ENCODE measurements at regions not wholly inside any gene's neighbourhood (a gene's known extent, or its start where the extent isn't known, plus 50 kb on each side); places are given as distances from the start of the nearest gene placed in this dataset.
A peak's percentile ranks its signal among the peaks of the same experiment; 100 is the strongest.

DNA sequence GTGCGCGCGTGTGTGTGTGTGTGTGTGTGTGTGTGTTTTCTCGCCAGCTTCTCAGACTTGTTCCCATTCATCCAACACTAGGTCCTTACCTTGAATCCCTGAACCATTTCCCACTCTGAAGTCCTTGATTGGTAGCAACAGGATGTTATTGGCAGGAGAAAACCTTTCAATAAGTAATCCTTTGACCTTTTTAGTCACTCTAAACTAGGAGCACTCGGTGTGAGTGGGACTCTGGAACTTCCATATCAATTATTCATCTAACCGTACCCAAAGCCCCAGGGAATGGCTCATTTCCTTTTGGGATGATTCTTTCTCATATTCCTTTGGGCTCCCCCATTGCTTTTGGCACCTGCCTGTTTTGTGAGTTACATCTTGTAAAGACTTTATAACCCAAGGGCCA, 140.2 kb upstream of the SPRED1 start:
- Histone ChIP-seq H3K79me2 (ENCODE audit: control insufficient read depth in 1 of 2, insufficient read depth in 2 of 2, low read length in 2 of 2) (no peaks in the 10 kb centered on the region), H2BK15ac (ENCODE audit: low read length) (no peak overlapping the region), H3K18ac (ENCODE audit: extremely low read depth, low read length) (no peak overlapping the region), H3K27me3 (replicated peaks in 1 of 4; ENCODE audit: control insufficient read depth in 3 of 4, extremely low read depth in 1 of 4, insufficient read depth in 3 of 4, low read length in 3 of 4) (no peaks in the 10 kb centered on the region), H4K8ac (ENCODE audit: extremely low read depth, insufficient read depth, low read length) (no peak overlapping the region), H3K14ac (ENCODE audit: insufficient read length) (no peak overlapping the region), H2BK20ac (ENCODE audit: low read length) (no peak overlapping the region), H3K4me1 (replicated peaks in 1 of 4; ENCODE audit: control insufficient read depth in 3 of 4, insufficient read depth in 4 of 4, low read length in 3 of 4) (peaks cover 0 to 9% (median 4%) of the 10 kb centered on the region in 4 experiments; a peak in 2 of 7 replicates), H3K56ac (replicated peaks; ENCODE audit: insufficient read length, low read depth, low read length) (no peak overlapping the region), H3K9ac (replicated peaks in 1 of 4; ENCODE audit: extremely low read depth in 1 of 4, low read depth in 3 of 4, low read length in 3 of 4) (no peak overlapping the region), H3K27ac (ENCODE audit: low read depth, low read length) (no peak overlapping the region), H3K79me1 (ENCODE audit: low read depth, low read length) (no peaks in the 10 kb centered on the region), H4K20me1 (replicated peaks in 1 of 2; ENCODE audit: control insufficient read depth in 1 of 2, insufficient read depth in 2 of 2, low read length in 2 of 2) (no peaks in the 10 kb centered on the region), H3K36me3 (ENCODE audit: control insufficient read depth in 2 of 4, insufficient read depth in 4 of 4, low read length in 3 of 4) (no peaks in the 10 kb centered on the region), H3K4ac (replicated peaks; ENCODE audit: insufficient read length, low read depth, low read length) (no peak overlapping the region), H2AK5ac (ENCODE audit: low read depth, low read length) (no peak overlapping the region), H3K23ac (ENCODE audit: insufficient read length) (no peak overlapping the region), H2BK120ac (replicated peaks; ENCODE audit: low read depth, low read length) (no peak overlapping the region), H3K9me3 (ENCODE audit: insufficient read depth in 2 of 2, low read depth in 1 of 2, low read length in 1 of 2) (no peaks in the 10 kb centered on the region), H3K4me3 (ENCODE audit: extremely low read depth in 1 of 4, insufficient read depth in 2 of 4, low read depth in 3 of 4, low read length in 4 of 4) (no peak overlapping the region), H3K23me2 (ENCODE audit: low read depth, low read length) (no peaks in the 10 kb centered on the region), H4K5ac (ENCODE audit: insufficient read length, low read depth, low read length) (no peak overlapping the region), H2AFZ (ENCODE audit: low read length) (0 out of 2 replicates have a peak overlapping the region, but pooled peaks have one; percentile 55), H2BK12ac (ENCODE audit: low read depth, low read length) (no peak overlapping the region), H3K4me2 (ENCODE audit: insufficient read depth in 1 of 2, low read depth in 2 of 2, low read length in 2 of 2) (no peak overlapping the region), H2BK5ac (ENCODE audit: low read depth, low read length) (no peak overlapping the region), H4K91ac (replicated peaks; ENCODE audit: insufficient read length, low read length) (no peak overlapping the region)
- FAIRE-seq (no peak), DNase-seq (ENCODE audit: low read depth in 1 of 2, low spot score in 2 of 2) (no peak)
- WGBS, 2 experiments (ENCODE audit: extremely low coverage in 1 of 2, insufficient coverage in 1 of 2, insufficient read length in 1 of 2, insufficient replicate concordance in 2 of 2, low coverage in 1 of 2, low lambda C conversion rate in 2 of 2, missing lambda C conversion rate in 1 of 2) = 91% methylated on average over 6 of the region's 6 CpGs; no CpG with 5 or more reads in 1 of the 2 experiments
- TF ChIP-seq, protein P1, sequence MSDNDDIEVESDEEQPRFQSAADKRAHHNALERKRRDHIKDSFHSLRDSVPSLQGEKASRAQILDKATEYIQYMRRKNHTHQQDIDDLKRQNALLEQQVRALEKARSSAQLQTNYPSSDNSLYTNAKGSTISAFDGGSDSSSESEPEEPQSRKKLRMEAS (IDR thresholded peaks at IDR 0.05) = no peak
- TF ChIP-seq, protein P2, sequence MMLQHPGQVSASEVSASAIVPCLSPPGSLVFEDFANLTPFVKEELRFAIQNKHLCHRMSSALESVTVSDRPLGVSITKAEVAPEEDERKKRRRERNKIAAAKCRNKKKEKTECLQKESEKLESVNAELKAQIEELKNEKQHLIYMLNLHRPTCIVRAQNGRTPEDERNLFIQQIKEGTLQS (IDR thresholded peaks at IDR 0.05; ENCODE audit: insufficient read depth, low read depth, low read length) = no peak
- no peak for TF ChIP-seq CREB1 (IDR thresholded peaks at IDR 0.05)
- no peak for TF ChIP-seq SP1 (IDR thresholded peaks at IDR 0.05; ENCODE audit: low read depth, low read length)
- no peak for TF ChIP-seq EP300 (IDR thresholded peaks at IDR 0.05; ENCODE audit: borderline replicate concordance in 1 of 2, low read depth in 2 of 2, low read length in 2 of 2)
- no peak for TF ChIP-seq JUND (IDR thresholded peaks at IDR 0.05; ENCODE audit: low read length)
- no peak for TF ChIP-seq CHD2 (IDR thresholded peaks at IDR 0.05; ENCODE audit: low read length)
- no peak for TF ChIP-seq EZH2 (IDR thresholded peaks at IDR 0.05; ENCODE audit: low read depth, low read length, severe bottlenecking)
- TF ChIP-seq CBX8 (IDR thresholded peaks at IDR 0.05; ENCODE audit: borderline replicate concordance, low read depth, low read length) = no peak
- ChIA-PET CTCF (ENCODE audit: partially characterized antibody) (no interaction called here), POLR2A (ENCODE audit: partially characterized antibody) (no interaction called here)
